ENCODE measurements at regions not wholly inside any gene's neighbourhood (a gene's known extent, or its start where the extent isn't known, plus 50 kb on each side); places are given as distances from the start of the nearest gene placed in this dataset.
"Not testable (repeated sequence)": the region's sequence is repeated elsewhere in the genome, so short reads cannot be mapped to it uniquely, and the experiment has no call there.

DNA sequence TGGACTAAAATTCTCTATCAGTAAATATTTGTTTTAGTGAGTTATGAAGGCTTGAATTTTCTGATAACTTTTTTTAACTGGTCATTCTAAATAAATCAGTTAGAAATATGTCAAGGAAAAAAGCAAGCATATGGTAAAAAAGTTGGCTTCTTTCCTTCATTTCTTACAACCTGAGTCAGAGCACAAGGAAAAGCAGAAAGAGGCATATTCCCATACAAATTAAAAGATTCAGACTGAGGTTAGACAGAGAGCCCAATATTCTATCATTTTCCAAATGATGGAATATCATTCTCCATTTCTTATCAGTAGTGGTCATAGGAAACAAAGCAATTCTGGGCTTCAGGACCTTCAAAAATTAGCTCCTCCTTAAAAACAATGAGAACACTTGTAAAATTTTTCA, 732.1 kb downstream of the MAT2B start:
- H3K27ac ChIP-seq (ENCODE audit: poor library complexity, severe bottlenecking): no peak overlapping the region
- DNase-seq (ENCODE audit: low spot score): no peak
- H3K4me3 ChIP-seq (ENCODE audit: severe bottlenecking): no peak overlapping the region
- peaks cover 4% of the 10 kb centered on the region for H3K27me3 ChIP-seq (ENCODE audit: insufficient read depth, poor library complexity, severe bottlenecking)
- H3K4me1 ChIP-seq (ENCODE audit: insufficient read depth, poor library complexity, severe bottlenecking): peaks cover 24% of the 10 kb centered on the region
- no peaks in the 10 kb centered on the region for H3K9me3 ChIP-seq (ENCODE audit: severe bottlenecking)
- TF ChIP-seq, protein P1, sequence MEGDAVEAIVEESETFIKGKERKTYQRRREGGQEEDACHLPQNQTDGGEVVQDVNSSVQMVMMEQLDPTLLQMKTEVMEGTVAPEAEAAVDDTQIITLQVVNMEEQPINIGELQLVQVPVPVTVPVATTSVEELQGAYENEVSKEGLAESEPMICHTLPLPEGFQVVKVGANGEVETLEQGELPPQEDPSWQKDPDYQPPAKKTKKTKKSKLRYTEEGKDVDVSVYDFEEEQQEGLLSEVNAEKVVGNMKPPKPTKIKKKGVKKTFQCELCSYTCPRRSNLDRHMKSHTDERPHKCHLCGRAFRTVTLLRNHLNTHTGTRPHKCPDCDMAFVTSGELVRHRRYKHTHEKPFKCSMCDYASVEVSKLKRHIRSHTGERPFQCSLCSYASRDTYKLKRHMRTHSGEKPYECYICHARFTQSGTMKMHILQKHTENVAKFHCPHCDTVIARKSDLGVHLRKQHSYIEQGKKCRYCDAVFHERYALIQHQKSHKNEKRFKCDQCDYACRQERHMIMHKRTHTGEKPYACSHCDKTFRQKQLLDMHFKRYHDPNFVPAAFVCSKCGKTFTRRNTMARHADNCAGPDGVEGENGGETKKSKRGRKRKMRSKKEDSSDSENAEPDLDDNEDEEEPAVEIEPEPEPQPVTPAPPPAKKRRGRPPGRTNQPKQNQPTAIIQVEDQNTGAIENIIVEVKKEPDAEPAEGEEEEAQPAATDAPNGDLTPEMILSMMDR (IDR thresholded peaks at IDR 0.05; ENCODE audit: poor library complexity, severe bottlenecking): no peak
- H3K36me3 ChIP-seq (ENCODE audit: low read depth): no peaks in the 10 kb centered on the region
- ATAC-seq (ENCODE audit: low read depth): no peak

DNA sequence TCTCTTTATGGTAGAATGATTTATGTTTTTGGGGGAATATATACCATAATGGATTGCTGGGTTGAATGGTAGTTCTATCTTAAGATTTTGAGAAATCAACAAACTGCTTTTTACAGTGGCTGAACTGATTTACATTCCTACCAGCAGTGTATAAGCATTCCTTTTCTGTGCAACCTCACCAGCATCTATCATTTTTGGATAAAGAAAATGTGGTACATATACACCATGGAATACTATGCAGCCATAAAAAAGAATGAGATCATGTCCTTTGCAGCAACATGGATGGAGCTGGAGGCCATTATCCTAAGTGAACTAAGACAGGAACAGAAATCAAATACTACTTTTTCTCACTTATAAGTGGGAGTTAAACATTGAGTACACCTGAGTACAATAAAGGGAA, 746.4 kb downstream of the MAT2B start:
- not testable (repeated sequence) for ATAC-seq (ENCODE audit: low read depth); DNase-seq (ENCODE audit: low spot score); H3K9me3 ChIP-seq (ENCODE audit: severe bottlenecking); H3K27ac ChIP-seq (ENCODE audit: poor library complexity, severe bottlenecking); H3K4me1 ChIP-seq (ENCODE audit: insufficient read depth, poor library complexity, severe bottlenecking); H3K36me3 ChIP-seq (ENCODE audit: low read depth); H3K4me3 ChIP-seq (ENCODE audit: severe bottlenecking); H3K27me3 ChIP-seq (ENCODE audit: insufficient read depth, poor library complexity, severe bottlenecking)

DNA sequence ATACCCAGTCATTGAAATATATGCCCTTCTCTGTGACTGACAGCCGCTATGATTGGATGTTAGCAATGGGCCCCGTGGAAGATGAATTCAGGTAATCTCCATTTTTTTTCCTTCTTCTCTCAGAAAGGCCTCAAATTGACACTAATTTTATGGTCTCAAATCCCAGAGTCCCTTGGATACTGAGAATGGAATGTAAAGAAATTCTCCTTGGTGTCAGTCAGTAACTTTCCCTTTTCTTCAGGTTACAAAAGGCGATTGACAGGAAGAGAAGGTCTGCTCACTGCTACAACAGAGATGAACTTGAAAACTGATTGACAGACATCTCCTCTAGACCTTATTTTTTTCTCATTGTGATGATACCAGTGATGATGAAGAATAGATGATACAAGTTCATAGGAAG, 748.3 kb downstream of the MAT2B start:
- Histone ChIP-seq H3K9me3 (ENCODE audit: severe bottlenecking) (no peaks in the 10 kb centered on the region), H3K27me3 (ENCODE audit: insufficient read depth, poor library complexity, severe bottlenecking) (no peaks in the 10 kb centered on the region), H3K4me1 (ENCODE audit: insufficient read depth, poor library complexity, severe bottlenecking) (no peaks in the 10 kb centered on the region), H3K27ac (ENCODE audit: poor library complexity, severe bottlenecking) (no peak overlapping the region), H3K36me3 (ENCODE audit: low read depth) (no peaks in the 10 kb centered on the region), H3K4me3 (ENCODE audit: severe bottlenecking) (no peak overlapping the region)
- TF ChIP-seq, protein P1 (IDR thresholded peaks at IDR 0.05; ENCODE audit: poor library complexity, severe bottlenecking): no peak
- no peak for ATAC-seq (ENCODE audit: low read depth)
- no peak for DNase-seq (ENCODE audit: low spot score)

DNA sequence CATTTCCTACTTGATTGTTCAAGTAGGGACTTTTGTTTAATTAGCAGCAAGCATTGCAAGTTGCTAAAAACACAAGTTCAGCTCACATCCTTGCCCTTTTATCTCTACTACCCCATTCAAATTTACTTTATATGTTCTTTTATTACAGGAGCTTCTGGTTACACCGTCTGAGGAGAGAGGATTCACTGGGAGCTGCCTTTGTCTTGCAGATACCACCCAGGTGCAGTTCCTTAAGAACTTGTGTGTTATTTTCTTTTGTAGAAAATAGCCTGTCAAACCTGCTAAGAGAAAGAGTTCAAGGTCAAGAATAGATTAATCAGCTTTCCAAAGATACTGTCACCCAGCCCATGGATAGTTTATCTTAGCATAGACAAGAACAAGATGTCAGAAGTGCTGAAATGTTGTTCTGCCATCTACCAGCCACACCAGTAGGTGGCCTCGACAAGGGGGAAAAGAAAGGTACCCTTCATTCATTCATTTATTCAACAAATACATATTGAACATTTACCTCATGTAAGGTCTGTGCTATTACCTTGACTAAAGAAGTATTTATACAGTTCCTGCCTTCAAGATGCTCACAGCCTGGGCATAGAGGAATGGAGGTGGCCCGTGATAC, 750.3 kb downstream of the MAT2B start:
- TF ChIP-seq, protein P1 (IDR thresholded peaks at IDR 0.05; ENCODE audit: poor library complexity, severe bottlenecking): no peak
- H3K4me3 ChIP-seq (ENCODE audit: severe bottlenecking): no peak overlapping the region
- ATAC-seq (ENCODE audit: low read depth) (no peak), DNase-seq (ENCODE audit: low spot score) (no peak)
- no peak overlapping the region for H3K27ac ChIP-seq (ENCODE audit: poor library complexity, severe bottlenecking)
- no peaks in the 10 kb centered on the region for H3K36me3 ChIP-seq (ENCODE audit: low read depth)
- H3K4me1 ChIP-seq (ENCODE audit: insufficient read depth, poor library complexity, severe bottlenecking): no peaks in the 10 kb centered on the region
- H3K27me3 ChIP-seq (ENCODE audit: insufficient read depth, poor library complexity, severe bottlenecking): peaks cover 4% of the 10 kb centered on the region
- H3K9me3 ChIP-seq (ENCODE audit: severe bottlenecking): no peaks in the 10 kb centered on the region

DNA sequence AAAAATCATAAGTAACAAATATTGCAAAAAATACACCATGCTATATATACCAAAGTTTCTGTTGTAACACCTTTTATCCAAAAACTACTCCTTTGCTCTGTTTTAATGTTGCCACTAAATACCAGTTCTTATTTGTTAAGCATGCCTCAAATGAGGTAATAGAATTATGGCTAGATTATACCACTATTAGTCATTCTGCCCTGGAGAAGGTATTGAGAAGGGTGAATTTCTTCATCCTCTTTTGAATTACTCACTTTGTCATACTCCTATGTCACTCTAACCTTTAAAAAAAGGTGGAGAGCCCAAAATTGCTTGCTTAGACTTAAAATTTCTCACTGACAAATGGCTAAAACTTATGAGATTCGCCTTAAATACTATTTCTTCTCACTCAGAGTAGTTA, 750.9 kb downstream of the MAT2B start:
- DNase-seq (ENCODE audit: low spot score): no peak
- Histone ChIP-seq H3K4me3 (ENCODE audit: severe bottlenecking) (no peak overlapping the region), H3K36me3 (ENCODE audit: low read depth) (no peaks in the 10 kb centered on the region), H3K27me3 (ENCODE audit: insufficient read depth, poor library complexity, severe bottlenecking) (peaks cover 4% of the 10 kb centered on the region), H3K9me3 (ENCODE audit: severe bottlenecking) (no peaks in the 10 kb centered on the region), H3K4me1 (ENCODE audit: insufficient read depth, poor library complexity, severe bottlenecking) (no peaks in the 10 kb centered on the region), H3K27ac (ENCODE audit: poor library complexity, severe bottlenecking) (no peak overlapping the region)
- TF ChIP-seq, protein P1 (IDR thresholded peaks at IDR 0.05; ENCODE audit: poor library complexity, severe bottlenecking): no peak
- peak; percentile 90 for ATAC-seq (ENCODE audit: low read depth)
